Liver (tissue), 8 donors: ENCODE measurements at regions not wholly inside any gene's neighbourhood (a gene's known extent, or its start where the extent isn't known, plus 50 kb on each side); places are given as distances from the start of the nearest gene placed in this dataset.

Source experiments
- DNase-seq: peaks from one replicate; pipeline ENCODE4 v3.0.0-alpha.2; 2017; ENCODE audit warnings: low spot score
- H3K27ac ChIP-seq, 2 donors: one replicate each; pipeline ENCODE4 v1.7.0; 2013; ENCODE audit warnings: inconsistent platforms in 2 of 2, low read length in 2 of 2, control low read depth in 1 of 2, low read depth in 1 of 2, mild to moderate bottlenecking in 1 of 2
- H3K27me3 ChIP-seq, 4 donors: one replicate each; pipeline versions ENCODE4 v1.6.1 to v1.7.0; 2013; ENCODE audit warnings: low read length in 3 of 4, inconsistent platforms in 1 of 4, mild to moderate bottlenecking in 1 of 4, moderate library complexity in 1 of 4; ENCODE audit not compliant: control insufficient read depth in 4 of 4, insufficient read depth in 4 of 4
- H3K36me3 ChIP-seq, 4 donors: one replicate each; pipeline versions ENCODE4 v1.6.1 to v1.7.0; 2013; ENCODE audit warnings: low read length in 3 of 4, mild to moderate bottlenecking in 3 of 4, low read depth in 1 of 4, moderate library complexity in 1 of 4; ENCODE audit not compliant: control insufficient read depth in 4 of 4, insufficient read depth in 3 of 4
- H3K4me1 ChIP-seq, 4 donors: one replicate each; pipeline versions ENCODE4 v1.6.1 to v1.7.0; 2013; ENCODE audit warnings: low read length in 3 of 4, mild to moderate bottlenecking in 3 of 4, moderate library complexity in 1 of 4; ENCODE audit not compliant: control insufficient read depth in 4 of 4, insufficient read depth in 4 of 4
- H3K4me3 ChIP-seq, 3 donors: one replicate each; pipeline versions ENCODE4 v1.6.1 to v1.7.0; 2013; ENCODE audit warnings: low read length in 3 of 3, control low read depth in 1 of 3, low read depth in 1 of 3, mild to moderate bottlenecking in 1 of 3
- H3K9ac ChIP-seq, 2 donors: one replicate each; pipeline ENCODE4 v1.7.0; 2013; ENCODE audit warnings: low read length in 2 of 2, mild to moderate bottlenecking in 2 of 2, moderate library complexity in 2 of 2, control low read depth in 1 of 2, low read depth in 1 of 2
- H3K9me3 ChIP-seq, 4 donors: one replicate each; pipeline versions ENCODE4 v1.6.1 to v1.7.0; 2013; ENCODE audit warnings: low read length in 3 of 4; ENCODE audit not compliant: control insufficient read depth in 4 of 4
- ATF3 ChIP-seq: IDR thresholded peaks from 2 replicates; pipeline ENCODE4 v1.6.1; 2016; ENCODE audit warnings: antibody characterized with exemption
- EGR1 ChIP-seq, 2 donors: IDR thresholded peaks; 2 replicates each; pipeline ENCODE4 v1.6.1; 2016 to 2018; ENCODE audit warnings: antibody characterized with exemption in 2 of 2, low read depth in 2 of 2
- FOXA1 ChIP-seq: IDR thresholded peaks from 2 replicates; pipeline ENCODE4 v1.6.1; 2016; ENCODE audit warnings: antibody characterized with exemption
- FOXA2 ChIP-seq: IDR thresholded peaks from 2 replicates; pipeline ENCODE4 v1.6.1; 2016; ENCODE audit warnings: antibody characterized with exemption
- GABPA ChIP-seq, 2 donors: IDR thresholded peaks in 1 of 2; conservative IDR thresholded peaks in 1 of 2; 2 replicates each; pipeline ENCODE4 v1.6.1; 2016; ENCODE audit warnings: antibody characterized with exemption in 2 of 2, mild to moderate bottlenecking in 1 of 2, moderate library complexity in 1 of 2
- HNF4A ChIP-seq, 2 donors: conservative IDR thresholded peaks; 2 replicates each; pipeline ENCODE4 v1.6.1; 2016; ENCODE audit warnings: antibody characterized with exemption in 2 of 2, mild to moderate bottlenecking in 2 of 2
- HNF4G ChIP-seq: IDR thresholded peaks from 2 replicates; pipeline ENCODE4 v1.6.1; 2016; ENCODE audit warnings: antibody characterized with exemption
- JUND ChIP-seq, 2 donors: IDR thresholded peaks; 2 replicates each; pipeline ENCODE4 v1.6.1; 2016; ENCODE audit warnings: antibody characterized with exemption in 2 of 2
- MAX ChIP-seq: IDR thresholded peaks from 2 replicates; pipeline ENCODE4 v1.6.1; 2016; ENCODE audit warnings: antibody characterized with exemption
- NR2F2 ChIP-seq: IDR thresholded peaks from 2 replicates; pipeline ENCODE4 v1.6.1; 2016; ENCODE audit warnings: antibody characterized with exemption
- RAD21 ChIP-seq, 2 donors: IDR thresholded peaks; 2 replicates each; pipeline ENCODE4 v1.6.1; 2016; ENCODE audit warnings: antibody characterized with exemption in 2 of 2, mild to moderate bottlenecking in 2 of 2
- REST ChIP-seq: IDR thresholded peaks from 2 replicates; pipeline ENCODE4 v1.6.1; 2016; ENCODE audit warnings: antibody characterized with exemption, mild to moderate bottlenecking
- RXRA ChIP-seq, 2 donors: IDR thresholded peaks; 2 replicates each; pipeline ENCODE4 v1.6.1; 2017 to 2018; ENCODE audit warnings: antibody characterized with exemption in 2 of 2, mild to moderate bottlenecking in 1 of 2
- TAF1 ChIP-seq: conservative IDR thresholded peaks from 2 replicates; pipeline ENCODE4 v1.6.1; 2016; ENCODE audit warnings: antibody characterized with exemption, mild to moderate bottlenecking
- YY1 ChIP-seq: IDR thresholded peaks from 2 replicates; pipeline ENCODE4 v1.6.1; 2016; ENCODE audit warnings: antibody characterized with exemption, mild to moderate bottlenecking
- ZBTB33 ChIP-seq: IDR thresholded peaks from 2 replicates; pipeline ENCODE4 v1.6.1; 2016; ENCODE audit warnings: antibody characterized with exemption
- WGBS: extraction: QIAGEN DNeasy Blood & Tissue Kit; methylation state at CpG from one replicate; pipeline ENCODE4 v1.1.7; 2013; 5-methylcytosine and 5-hydroxymethylcytosine counted together
- TF ChIP-seq, protein P1 (sequence below): fragments of 150-350 bp; IDR thresholded peaks from 2 replicates; pipeline ENCODE4 v1.5.1; 2017; ENCODE audit warnings: improper control_type of control experiment, low read depth, low read length; ENCODE audit not compliant: missing input control
- donor health status: healthy.
- donor health status: healthy.
- donor health status: healthy.
- donor health status: healthy.
- donor health status: healthy.

DNA sequence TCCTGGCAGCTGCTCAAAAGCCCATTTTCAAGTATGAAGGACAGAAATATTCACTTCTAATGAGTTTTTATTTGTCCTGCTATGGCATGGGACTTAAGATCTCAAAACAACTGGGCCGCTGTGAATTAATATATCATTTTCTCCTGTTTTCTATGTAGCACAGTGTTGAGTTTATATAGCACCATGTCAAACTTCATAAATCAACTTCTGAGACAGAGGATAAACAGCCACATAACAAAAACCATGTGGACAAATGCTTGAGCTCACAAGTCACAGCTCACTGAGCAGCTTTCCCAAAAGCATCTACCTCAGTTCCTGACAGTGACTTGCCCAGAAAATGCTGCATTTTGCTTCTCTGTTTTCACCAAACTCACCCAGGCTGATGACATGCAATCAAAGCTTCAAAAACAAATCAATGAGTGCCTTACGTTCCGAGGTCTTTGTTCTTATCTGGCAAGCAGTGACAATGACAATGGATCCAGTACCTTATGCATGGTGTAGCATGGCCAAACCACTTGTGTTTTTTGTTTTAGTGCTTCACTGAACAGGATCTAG lies 722.6 kb downstream of the LRRIQ3 start:
- Histone ChIP-seq H3K9me3 (no peaks in the 10 kb centered on the region), H3K27ac (no peak overlapping the region), H3K36me3 (no peaks in the 10 kb centered on the region), H3K4me3 (no peak overlapping the region), H3K4me1 (no peaks in the 10 kb centered on the region), H3K9ac (no peak overlapping the region), H3K27me3 (peaks cover 0 to 2% (median 0%) of the 10 kb centered on the region in 4 donors)
- no peak for TF ChIP-seq RAD21 (IDR thresholded peaks at IDR 0.05)
- no peak for TF ChIP-seq REST
- TF ChIP-seq, protein P1, sequence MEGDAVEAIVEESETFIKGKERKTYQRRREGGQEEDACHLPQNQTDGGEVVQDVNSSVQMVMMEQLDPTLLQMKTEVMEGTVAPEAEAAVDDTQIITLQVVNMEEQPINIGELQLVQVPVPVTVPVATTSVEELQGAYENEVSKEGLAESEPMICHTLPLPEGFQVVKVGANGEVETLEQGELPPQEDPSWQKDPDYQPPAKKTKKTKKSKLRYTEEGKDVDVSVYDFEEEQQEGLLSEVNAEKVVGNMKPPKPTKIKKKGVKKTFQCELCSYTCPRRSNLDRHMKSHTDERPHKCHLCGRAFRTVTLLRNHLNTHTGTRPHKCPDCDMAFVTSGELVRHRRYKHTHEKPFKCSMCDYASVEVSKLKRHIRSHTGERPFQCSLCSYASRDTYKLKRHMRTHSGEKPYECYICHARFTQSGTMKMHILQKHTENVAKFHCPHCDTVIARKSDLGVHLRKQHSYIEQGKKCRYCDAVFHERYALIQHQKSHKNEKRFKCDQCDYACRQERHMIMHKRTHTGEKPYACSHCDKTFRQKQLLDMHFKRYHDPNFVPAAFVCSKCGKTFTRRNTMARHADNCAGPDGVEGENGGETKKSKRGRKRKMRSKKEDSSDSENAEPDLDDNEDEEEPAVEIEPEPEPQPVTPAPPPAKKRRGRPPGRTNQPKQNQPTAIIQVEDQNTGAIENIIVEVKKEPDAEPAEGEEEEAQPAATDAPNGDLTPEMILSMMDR = no peak
- no peak for TF ChIP-seq FOXA1
- TF ChIP-seq EGR1 (IDR thresholded peaks at IDR 0.05; ENCODE audit: low read depth in 2 of 2) = no peak
- TF ChIP-seq FOXA2 = no peak
- TF ChIP-seq TAF1 = no peak
- TF ChIP-seq MAX = no peak
- no peak for TF ChIP-seq ATF3
- TF ChIP-seq GABPA (IDR thresholded peaks at IDR 0.05 in 1 of 2, conservative IDR thresholded peaks at IDR 0.05 in 1 of 2) = no peak
- no peak for TF ChIP-seq RXRA (IDR thresholded peaks at IDR 0.05)
- no peak for TF ChIP-seq HNF4G
- no peak for TF ChIP-seq HNF4A (conservative IDR thresholded peaks at IDR 0.05)
- TF ChIP-seq JUND (IDR thresholded peaks at IDR 0.05) = no peak
- TF ChIP-seq YY1 = no peak
- no peak for TF ChIP-seq ZBTB33
- no peak for TF ChIP-seq NR2F2
- no peak for DNase-seq
- WGBS = 45% methylated on average over 3 of the region's 3 CpGs

GRCh38 chr1:73472810-73473209 lies 725.2 kb downstream of the LRRIQ3 start:
- Histone ChIP-seq H3K36me3 (no peaks in the 10 kb centered on the region), H3K9ac (no peak overlapping the region), H3K27me3 (peaks cover 0 to 2% (median 0%) of the 10 kb centered on the region in 4 donors), H3K9me3 (no peaks in the 10 kb centered on the region), H3K4me3 (no peak overlapping the region), H3K27ac (no peak overlapping the region), H3K4me1 (no peaks in the 10 kb centered on the region)
- WGBS = 85% methylated on average over 7 of the region's 7 CpGs
- DNase-seq = no peak
- TF ChIP-seq RXRA (IDR thresholded peaks at IDR 0.05) (no peak), HNF4A (conservative IDR thresholded peaks at IDR 0.05) (no peak), YY1 (no peak), JUND (IDR thresholded peaks at IDR 0.05) (no peak), ZBTB33 (no peak), NR2F2 (no peak)
- TF ChIP-seq, protein P1 = no peak
